ENCODE measurements at regions not wholly inside any gene's neighbourhood (a gene's known extent, or its start where the extent isn't known, plus 50 kb on each side); places are given as distances from the start of the nearest gene placed in this dataset.

GRCh38 chr7:98728555-98728954 lies 111.5 kb downstream of the NPTX2 start:
- ATAC-seq (no peak), DNase-seq (ENCODE audit: low read depth, low spot score) (no peak)
- ChIA-PET POLR2A (no interaction called here), CTCF (interaction anchor here (0.6 kb wide), 2 partner anchors 217 to 309 kb away, joined by 3 to 4 read pairs; no protein-coding TSS in a partner anchor)
- 0 out of 2 replicates have a peak, but pooled peaks cover 2% of the 10 kb centered on the region for H3K4me1 ChIP-seq (ENCODE audit: control insufficient read depth, insufficient read depth, low read length)
- TF ChIP-seq TCF7L2 (IDR thresholded peaks at IDR 0.05; ENCODE audit: low read depth, low read length) (no peak), REST (IDR thresholded peaks at IDR 0.05; ENCODE audit: insufficient read depth in 1 of 2, low read depth in 2 of 2, low read length in 1 of 2) (no peak), CTCF (IDR thresholded peaks at IDR 0.05) (no peak), SIN3A (IDR thresholded peaks at IDR 0.05; ENCODE audit: borderline replicate concordance, insufficient read depth, low read depth, low read length) (no peak), POLR2AphosphoS5 (IDR thresholded peaks at IDR 0.05; ENCODE audit: low read depth, low read length) (no peak)
- in situ Hi-C loops (cut with HindIII; ENCODE audit: low pct_unique_long_range_greater_than_20kb, low sequenced_read_pairs) (no loop called here), intact Hi-C loops (cut with micrococcal nuclease; ENCODE audit: unreplicated experiment) (no loop called here)
- no peaks in the 10 kb centered on the region for H3K27me3 ChIP-seq (ENCODE audit: control insufficient read depth, insufficient read depth, low read length)
- no peak overlapping the region for H3K4me3 ChIP-seq (ENCODE audit: low read depth in 2 of 2, low read length in 2 of 2)
- H3K9me3 ChIP-seq (ENCODE audit: control insufficient read depth, insufficient read depth, low read depth, low read length) = no peaks in the 10 kb centered on the region
- no peaks in the 10 kb centered on the region for H3K36me3 ChIP-seq (ENCODE audit: control insufficient read depth, insufficient read depth, low read length)
- no TSS peak for BruUV-seq (replicated peaks)
- H3K27ac ChIP-seq (ENCODE audit: low read length) = no peak overlapping the region

- H3K4me3 ChIP-seq (ENCODE audit: low read depth in 2 of 2, low read length in 2 of 2) = no peak overlapping the region
- no peaks in the 10 kb centered on the region for H3K9me3 ChIP-seq (ENCODE audit: control insufficient read depth, insufficient read depth, low read depth, low read length)
- DNase-seq (ENCODE audit: low read depth, low spot score) (no peak), ATAC-seq (no peak)
- POLR2A ChIA-PET = interaction anchor here (0.6 kb wide), 1 partner anchor 328 kb away, joined by 3 read pairs; no protein-coding TSS in a partner anchor
- no peaks in the 10 kb centered on the region for H3K36me3 ChIP-seq (ENCODE audit: control insufficient read depth, insufficient read depth, low read length)
- no peak for TF ChIP-seq POLR2AphosphoS5 (IDR thresholded peaks at IDR 0.05; ENCODE audit: low read depth, low read length)
- no peak for TF ChIP-seq SIN3A (IDR thresholded peaks at IDR 0.05; ENCODE audit: borderline replicate concordance, insufficient read depth, low read depth, low read length)
- no peak for TF ChIP-seq TCF7L2 (IDR thresholded peaks at IDR 0.05; ENCODE audit: low read depth, low read length)
- TF ChIP-seq REST (IDR thresholded peaks at IDR 0.05; ENCODE audit: insufficient read depth in 1 of 2, low read depth in 2 of 2, low read length in 1 of 2) = no peak
- TF ChIP-seq CTCF (IDR thresholded peaks at IDR 0.05) = no peak
- BruUV-seq (replicated peaks) = no TSS peak
- H3K27me3 ChIP-seq (ENCODE audit: control insufficient read depth, insufficient read depth, low read length) = no peaks in the 10 kb centered on the region
- 0 out of 2 replicates have a peak, but pooled peaks cover 2% of the 10 kb centered on the region for H3K4me1 ChIP-seq (ENCODE audit: control insufficient read depth, insufficient read depth, low read length)
- intact Hi-C loops (cut with micrococcal nuclease; ENCODE audit: unreplicated experiment) (no loop called here), in situ Hi-C loops (cut with HindIII; ENCODE audit: low pct_unique_long_range_greater_than_20kb, low sequenced_read_pairs) (no loop called here)
- CTCF ChIA-PET = no interaction called here
- H3K27ac ChIP-seq (ENCODE audit: low read length) = no peak overlapping the region
Measured at GRCh38 chr7:98729121-98729520, 112.0 kb downstream of the NPTX2 start.
